ENCODE measurements at regions not wholly inside any gene's neighbourhood (a gene's known extent, or its start where the extent isn't known, plus 50 kb on each side); places are given as distances from the start of the nearest gene placed in this dataset.

GRCh38 chr5:8383616-8384015 is 514.7 kb downstream of the MTRR start:
- H3K4me1 ChIP-seq, result no peaks in the 10 kb centered on the region
- TF ChIP-seq, protein P1, sequence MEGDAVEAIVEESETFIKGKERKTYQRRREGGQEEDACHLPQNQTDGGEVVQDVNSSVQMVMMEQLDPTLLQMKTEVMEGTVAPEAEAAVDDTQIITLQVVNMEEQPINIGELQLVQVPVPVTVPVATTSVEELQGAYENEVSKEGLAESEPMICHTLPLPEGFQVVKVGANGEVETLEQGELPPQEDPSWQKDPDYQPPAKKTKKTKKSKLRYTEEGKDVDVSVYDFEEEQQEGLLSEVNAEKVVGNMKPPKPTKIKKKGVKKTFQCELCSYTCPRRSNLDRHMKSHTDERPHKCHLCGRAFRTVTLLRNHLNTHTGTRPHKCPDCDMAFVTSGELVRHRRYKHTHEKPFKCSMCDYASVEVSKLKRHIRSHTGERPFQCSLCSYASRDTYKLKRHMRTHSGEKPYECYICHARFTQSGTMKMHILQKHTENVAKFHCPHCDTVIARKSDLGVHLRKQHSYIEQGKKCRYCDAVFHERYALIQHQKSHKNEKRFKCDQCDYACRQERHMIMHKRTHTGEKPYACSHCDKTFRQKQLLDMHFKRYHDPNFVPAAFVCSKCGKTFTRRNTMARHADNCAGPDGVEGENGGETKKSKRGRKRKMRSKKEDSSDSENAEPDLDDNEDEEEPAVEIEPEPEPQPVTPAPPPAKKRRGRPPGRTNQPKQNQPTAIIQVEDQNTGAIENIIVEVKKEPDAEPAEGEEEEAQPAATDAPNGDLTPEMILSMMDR (IDR thresholded peaks at IDR 0.05), result no peak
- no peak for TF ChIP-seq POLR2AphosphoS5 (IDR thresholded peaks at IDR 0.05; ENCODE audit: insufficient read depth in 1 of 2, low read depth in 1 of 2)
- TF ChIP-seq POLR2A (IDR thresholded peaks at IDR 0.05), result no peak
- no peaks in the 10 kb centered on the region for H3K9me3 ChIP-seq
- H3K27ac ChIP-seq, result no peak overlapping the region
- no peak for DNase-seq (ENCODE audit: extremely low spot score in 2 of 2)
- no peaks in the 10 kb centered on the region for H3K27me3 ChIP-seq
- intact Hi-C loops (cut with DNase I), result no loop called here
- no peak overlapping the region for H3K4me3 ChIP-seq
- no peaks in the 10 kb centered on the region for H3K36me3 ChIP-seq

DNA sequence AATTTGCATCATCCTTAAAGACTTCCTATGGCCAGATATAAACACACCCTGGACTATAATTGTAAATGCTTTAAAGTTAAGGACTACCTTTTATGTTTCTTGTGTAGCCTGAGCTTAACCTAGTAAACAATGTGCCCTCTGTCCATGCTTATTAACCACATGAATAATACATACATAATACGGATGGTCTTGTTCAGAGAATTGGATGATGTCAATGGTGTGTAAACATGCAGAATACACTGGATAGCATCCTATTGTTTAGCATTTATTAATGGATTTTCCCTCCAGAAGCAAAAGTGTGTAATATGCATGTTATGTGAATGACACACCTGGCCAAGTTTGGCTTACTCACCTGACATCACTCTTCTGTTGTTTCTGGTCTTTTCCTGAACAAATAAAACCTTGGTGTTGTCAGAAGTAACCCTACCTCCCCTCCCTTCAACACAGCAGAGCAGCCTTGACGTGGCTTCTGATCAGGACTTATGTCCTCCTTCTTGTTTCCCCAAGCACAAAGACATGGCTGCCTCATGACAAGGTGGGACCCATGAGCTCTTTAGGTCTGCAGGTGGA is 517.9 kb downstream of the MTRR start:
- no peak overlapping the region for H3K4me3 ChIP-seq
- H3K4me1 ChIP-seq, result no peaks in the 10 kb centered on the region
- DNase-seq (ENCODE audit: extremely low spot score in 2 of 2), result no peak
- H3K27me3 ChIP-seq, result no peaks in the 10 kb centered on the region
- no peaks in the 10 kb centered on the region for H3K36me3 ChIP-seq
- H3K27ac ChIP-seq, result no peak overlapping the region
- H3K9me3 ChIP-seq, result no peaks in the 10 kb centered on the region
- TF ChIP-seq POLR2AphosphoS5 (IDR thresholded peaks at IDR 0.05; ENCODE audit: insufficient read depth in 1 of 2, low read depth in 1 of 2), result no peak
- TF ChIP-seq POLR2A (IDR thresholded peaks at IDR 0.05), result no peak
- TF ChIP-seq, protein P1 (IDR thresholded peaks at IDR 0.05), result no peak
- intact Hi-C loops (cut with DNase I), result no loop called here

- Histone ChIP-seq H3K36me3 (no peaks in the 10 kb centered on the region), H3K9me3 (no peaks in the 10 kb centered on the region), H3K4me1 (no peaks in the 10 kb centered on the region), H3K27me3 (no peaks in the 10 kb centered on the region), H3K4me3 (no peak overlapping the region), H3K27ac (no peak overlapping the region)
- no peak for TF ChIP-seq POLR2A (IDR thresholded peaks at IDR 0.05)
- no peak for TF ChIP-seq POLR2AphosphoS5 (IDR thresholded peaks at IDR 0.05; ENCODE audit: insufficient read depth in 1 of 2, low read depth in 1 of 2)
- TF ChIP-seq, protein P1 (IDR thresholded peaks at IDR 0.05), result no peak
- intact Hi-C loops (cut with DNase I), result no loop called here
- DNase-seq (ENCODE audit: extremely low spot score in 2 of 2), result no peak
Measured at GRCh38 chr5:8391911-8392310, 523.0 kb downstream of the MTRR start.

- Histone ChIP-seq H3K27me3 (no peaks in the 10 kb centered on the region), H3K36me3 (no peaks in the 10 kb centered on the region), H3K4me1 (no peaks in the 10 kb centered on the region), H3K9me3 (no peaks in the 10 kb centered on the region), H3K4me3 (no peak overlapping the region), H3K27ac (no peak overlapping the region)
- TF ChIP-seq POLR2A (IDR thresholded peaks at IDR 0.05), result no peak
- no peak for TF ChIP-seq POLR2AphosphoS5 (IDR thresholded peaks at IDR 0.05; ENCODE audit: insufficient read depth in 1 of 2, low read depth in 1 of 2)
- TF ChIP-seq, protein P1 (IDR thresholded peaks at IDR 0.05), result no peak
- intact Hi-C loops (cut with DNase I), result no loop called here
- no peak for DNase-seq (ENCODE audit: extremely low spot score in 2 of 2)
Measured at GRCh38 chr5:8393240-8393639, 524.3 kb downstream of the MTRR start.

- DNase-seq (ENCODE audit: extremely low spot score in 2 of 2), result no peak
- H3K4me1 ChIP-seq, result no peaks in the 10 kb centered on the region
- no peaks in the 10 kb centered on the region for H3K36me3 ChIP-seq
- no peak overlapping the region for H3K27ac ChIP-seq
- H3K27me3 ChIP-seq, result no peaks in the 10 kb centered on the region
- TF ChIP-seq, protein P1 (IDR thresholded peaks at IDR 0.05), result no peak
- TF ChIP-seq POLR2AphosphoS5 (IDR thresholded peaks at IDR 0.05; ENCODE audit: insufficient read depth in 1 of 2, low read depth in 1 of 2) (no peak), POLR2A (IDR thresholded peaks at IDR 0.05) (no peak)
- no peak overlapping the region for H3K4me3 ChIP-seq
- no peaks in the 10 kb centered on the region for H3K9me3 ChIP-seq
- intact Hi-C loops (cut with DNase I), result no loop called here
Measured at GRCh38 chr5:8394965-8395364, 526.0 kb downstream of the MTRR start.
